Sciatic nerve (tissue), 2 donors: ENCODE measurements at regions not wholly inside any gene's neighbourhood (a gene's known extent, or its start where the extent isn't known, plus 50 kb on each side); places are given as distances from the start of the nearest gene placed in this dataset.
"Not testable (repeated sequence)": the region's sequence is repeated elsewhere in the genome, so short reads cannot be mapped to it uniquely, and the experiment has no call there.

Source experiments
- ATAC-seq: fragments of 200-7000 bp; cut with Tn5 transposase; one replicate; pipeline ENCODE4 v1.9.1; 2020; ENCODE audit warnings: mild to moderate bottlenecking, moderate library complexity
- DNase-seq: peaks from one replicate; pipeline ENCODE4 v3.0.0-alpha.2; 2020; ENCODE audit warnings: low spot score
- intact Hi-C: fragments of 100-400 bp; cut with DNase I; formaldehyde crosslinking; loops from one replicate; pipeline ENCODE4 v1.14.2; 2022
- donor health status: DM: no; HTN: no; CAD: no.
- donor health status: DM: no; HTN: no; CAD: no.

DNA sequence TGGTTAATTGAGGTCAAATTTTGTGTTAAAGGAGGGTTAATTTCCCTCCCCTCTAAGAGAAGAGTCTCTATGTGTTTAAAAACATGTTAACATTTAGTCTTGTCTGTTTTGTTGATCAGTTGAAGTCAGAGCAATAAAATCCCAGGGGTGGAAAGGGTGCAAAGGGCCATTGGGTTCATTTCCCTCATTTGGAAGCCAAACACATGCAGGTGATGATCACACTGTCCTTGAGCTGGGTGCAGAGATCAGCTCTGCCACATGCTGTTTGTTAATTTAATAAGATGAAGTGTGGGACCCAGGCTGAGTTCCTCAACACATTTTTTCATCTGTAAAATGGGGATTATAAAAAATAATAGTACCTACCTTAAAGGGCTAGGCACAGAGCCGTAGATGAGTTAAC lies 260.9 kb downstream of the LPIN1 start:
- intact Hi-C loops: no loop called here
- ATAC-seq (no peak), DNase-seq (no peak)

DNA sequence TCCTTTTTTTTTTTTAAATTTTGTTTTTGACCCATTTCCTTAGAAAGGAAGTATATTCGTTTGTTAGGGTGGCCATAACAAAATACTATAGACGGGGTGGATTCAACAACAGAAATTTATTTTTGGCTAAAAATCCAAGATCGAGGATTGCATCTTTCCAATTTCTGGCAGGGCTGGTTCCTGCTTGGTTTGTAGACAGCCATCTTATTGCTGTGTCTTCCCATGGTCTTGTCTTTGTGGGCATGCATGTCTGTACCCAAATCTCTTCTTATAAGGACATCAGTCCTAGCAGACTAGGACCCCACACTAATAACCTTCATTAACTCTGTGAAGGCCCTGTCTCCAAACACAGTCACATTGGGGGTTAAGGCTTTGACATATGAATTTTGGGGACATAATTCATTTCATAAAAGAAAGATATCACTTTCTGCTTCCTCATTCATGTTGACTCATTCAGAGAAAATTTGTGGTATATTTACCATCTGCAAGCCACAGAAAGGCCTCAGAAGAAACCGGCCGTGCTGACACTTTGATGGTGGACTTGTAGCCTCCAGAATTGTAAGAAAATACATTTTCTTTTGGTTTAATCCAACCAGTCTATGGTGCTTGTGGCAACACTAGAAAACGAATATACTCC lies 262.1 kb downstream of the LPIN1 start:
- ATAC-seq: no peak
- intact Hi-C loops: no loop called here
- DNase-seq: no peak

DNA sequence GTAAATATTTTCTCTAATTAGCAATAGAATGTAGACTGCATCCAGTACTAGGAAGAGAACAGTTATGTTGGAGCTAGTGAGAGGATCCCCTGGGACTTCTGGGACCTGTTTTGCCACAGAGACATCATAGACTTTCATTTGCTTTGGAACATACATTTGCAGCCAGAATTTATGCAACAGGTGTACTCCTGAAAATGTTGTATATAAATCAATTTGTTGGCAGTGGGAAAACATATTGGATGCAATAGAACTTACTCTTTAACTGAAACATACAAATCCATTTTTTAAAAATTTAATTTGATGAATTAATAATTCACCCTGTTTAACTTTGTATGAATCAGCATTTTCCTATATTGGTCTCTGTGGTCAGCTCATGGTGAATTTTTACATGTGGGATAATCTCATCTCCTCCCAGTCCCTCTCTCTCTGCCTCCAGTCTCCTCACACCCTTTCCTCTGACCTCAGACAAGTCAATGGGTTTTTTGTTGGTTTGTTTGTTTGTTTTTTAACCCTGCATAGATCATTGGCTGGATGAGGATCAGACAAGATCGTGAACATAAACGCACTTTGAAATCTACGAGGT lies 263.0 kb downstream of the LPIN1 start:
- ATAC-seq (no peak), DNase-seq (no peak)
- intact Hi-C loops: no loop called here

DNA sequence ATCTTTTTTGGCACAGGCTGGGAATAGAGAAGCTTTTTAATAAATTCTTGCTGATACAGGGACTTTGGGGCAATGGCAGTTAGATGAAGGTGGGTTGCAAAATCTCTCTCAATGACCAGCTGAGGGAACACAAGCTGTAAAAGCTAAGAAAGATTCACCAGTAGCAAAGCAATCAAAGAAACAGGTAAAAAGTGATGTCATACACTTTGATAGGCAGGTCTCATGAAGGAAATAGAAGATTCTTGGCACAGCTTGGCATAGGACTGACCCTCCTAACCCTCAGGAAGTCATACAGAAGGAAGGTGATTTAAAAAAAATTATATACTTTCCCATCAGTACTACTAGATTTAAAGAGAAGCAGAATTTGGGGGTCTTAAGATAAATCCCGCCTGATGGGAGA lies 263.6 kb downstream of the LPIN1 start:
- intact Hi-C loops: no loop called here
- DNase-seq (no peak), ATAC-seq (no peak)

DNA sequence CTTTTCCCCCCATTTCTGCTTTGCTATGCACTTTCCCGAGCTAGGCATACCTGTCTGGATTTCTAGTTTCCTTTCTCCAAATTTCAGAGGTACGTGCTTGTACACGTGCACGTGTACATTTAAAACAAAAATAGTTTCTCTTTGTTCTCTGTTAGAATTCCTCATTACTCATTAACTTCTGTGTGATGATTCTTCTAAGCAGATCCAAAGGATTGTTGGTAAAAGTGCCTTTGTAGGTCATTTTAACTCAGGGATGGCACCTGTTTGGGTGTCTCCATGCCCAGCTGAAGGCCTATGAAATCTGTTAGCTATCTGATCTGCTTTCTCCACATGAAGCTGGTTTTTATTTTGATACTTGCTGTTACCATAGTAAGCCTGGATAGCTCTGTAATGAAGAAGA lies 264.3 kb downstream of the LPIN1 start:
- no peak for ATAC-seq
- DNase-seq: no peak
- intact Hi-C loops: no loop called here

DNA sequence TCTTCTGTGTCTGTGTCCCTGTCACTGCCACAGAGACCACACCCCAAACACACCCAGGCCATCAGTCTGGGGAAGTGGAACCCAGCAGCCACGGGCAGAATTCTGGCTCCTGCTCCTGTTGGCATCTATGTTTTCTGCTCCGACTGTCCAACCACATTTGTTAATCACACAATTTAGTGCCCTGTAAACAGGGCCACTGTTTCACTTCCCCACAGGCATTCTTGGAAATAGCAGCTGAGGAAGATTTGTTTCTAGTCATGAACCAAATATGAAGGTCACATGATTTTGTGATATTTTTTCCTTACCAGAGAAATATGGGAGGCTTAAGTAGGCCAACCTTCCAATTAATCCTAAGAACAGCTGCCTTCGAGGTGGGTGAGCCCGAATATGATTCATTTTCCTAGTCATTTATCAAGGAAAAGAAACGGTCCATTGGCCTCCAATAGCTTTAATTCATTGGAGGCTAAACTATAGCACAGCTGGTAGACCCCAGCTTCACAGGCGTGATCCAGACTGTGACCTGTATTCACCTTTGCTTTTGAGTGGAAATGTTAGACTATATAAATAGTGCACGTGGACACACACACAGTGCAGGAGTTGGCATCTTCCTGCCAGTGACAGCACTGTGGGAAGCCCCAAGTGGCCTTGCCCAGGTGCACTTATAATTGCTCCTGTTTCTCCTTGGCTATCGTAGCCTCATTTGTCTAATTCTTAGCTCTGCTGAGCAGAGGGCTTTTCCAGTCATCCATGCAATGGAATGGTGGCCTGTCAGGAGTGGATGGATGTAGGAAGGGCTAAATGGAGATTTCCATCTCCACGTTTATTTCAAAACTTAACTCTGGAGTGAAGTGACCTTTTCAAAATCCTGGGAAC lies 267.9 kb downstream of the LPIN1 start:
- DNase-seq (no peak), ATAC-seq (peak; percentile 61)
- intact Hi-C loops: no loop called here

DNA sequence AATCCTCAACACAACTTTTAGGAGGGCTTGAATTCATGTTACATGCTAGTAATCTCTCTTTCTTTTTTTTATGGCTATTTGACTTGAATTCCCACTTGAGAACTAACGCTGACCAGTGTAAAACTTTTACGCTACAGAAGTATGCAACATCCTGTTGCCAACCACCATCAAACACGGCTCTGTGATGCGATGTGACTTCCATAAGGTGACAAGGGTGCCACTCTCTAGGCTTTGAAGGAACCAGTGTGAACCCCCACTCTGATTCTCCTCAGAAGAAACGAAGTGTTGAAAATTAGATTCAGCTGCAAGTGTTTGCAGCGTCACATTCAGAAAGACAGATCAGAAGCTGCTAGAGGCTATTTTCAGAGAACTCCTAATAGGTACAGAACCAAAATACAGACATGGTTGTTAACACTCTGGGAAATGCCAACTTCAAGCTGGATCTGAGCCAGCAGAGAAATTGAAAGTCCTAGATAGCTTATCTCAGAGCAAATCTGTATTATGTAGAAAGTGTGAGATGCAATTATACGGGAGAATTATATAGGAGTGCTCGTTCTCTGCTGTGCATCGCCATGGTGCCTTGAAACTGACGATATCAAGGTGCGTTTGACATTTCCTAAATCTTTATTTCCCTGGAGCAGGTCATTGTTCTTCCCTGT lies 271.2 kb downstream of the LPIN1 start:
- no peak for DNase-seq
- no peak for ATAC-seq
- intact Hi-C loops: no loop called here

DNA sequence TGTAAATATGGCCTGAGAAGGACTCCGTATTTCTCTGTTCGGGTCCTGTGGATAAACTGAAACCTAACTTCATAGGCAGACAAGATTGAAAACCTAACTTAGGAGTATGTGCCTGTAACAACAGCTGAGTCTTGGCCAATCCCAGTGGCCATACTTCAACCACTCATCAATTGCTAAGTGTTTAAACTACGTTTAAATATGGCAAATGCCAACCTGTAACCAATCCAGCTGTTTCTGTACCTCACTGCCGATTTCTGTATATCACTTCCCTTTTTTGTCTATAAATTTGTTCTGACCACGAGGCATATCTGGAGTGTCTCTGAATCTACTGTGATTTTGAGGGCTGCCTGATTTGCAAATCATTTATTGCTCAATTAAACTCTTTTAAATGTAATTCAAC lies 272.3 kb downstream of the LPIN1 start:
- ATAC-seq, DNase-seq, intact Hi-C loops: not testable (repeated sequence)

DNA sequence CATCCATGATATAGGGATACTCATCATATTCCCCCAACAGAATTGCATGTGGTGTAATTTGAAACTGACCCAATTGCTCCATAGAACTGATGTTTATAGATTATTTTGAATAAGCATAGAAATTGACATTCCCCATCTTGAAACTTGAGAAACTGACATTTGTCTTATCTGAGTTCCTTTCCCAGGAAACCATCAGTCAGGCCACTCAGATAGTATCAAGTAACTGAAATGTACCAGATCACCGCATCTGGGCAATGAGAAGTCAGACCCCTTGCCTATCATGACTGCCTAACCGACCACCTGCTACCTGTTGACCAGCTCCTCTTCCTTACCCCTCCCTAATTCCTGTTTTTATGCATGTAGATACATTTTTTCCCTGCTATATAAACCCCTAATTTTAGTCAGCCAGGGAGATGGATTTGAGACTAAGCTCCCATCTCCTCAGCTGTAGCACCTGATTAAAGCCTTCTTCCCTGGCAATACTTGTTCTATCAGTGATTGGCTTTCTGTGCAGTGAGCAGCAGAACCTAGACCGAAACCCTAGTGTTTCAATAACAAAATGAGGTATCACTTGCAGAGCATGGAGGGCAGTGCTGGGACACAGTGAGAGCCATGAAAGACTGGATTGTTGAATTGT lies 274.5 kb downstream of the LPIN1 start:
- DNase-seq (no peak), ATAC-seq (no peak)
- intact Hi-C loops: no loop called here

DNA sequence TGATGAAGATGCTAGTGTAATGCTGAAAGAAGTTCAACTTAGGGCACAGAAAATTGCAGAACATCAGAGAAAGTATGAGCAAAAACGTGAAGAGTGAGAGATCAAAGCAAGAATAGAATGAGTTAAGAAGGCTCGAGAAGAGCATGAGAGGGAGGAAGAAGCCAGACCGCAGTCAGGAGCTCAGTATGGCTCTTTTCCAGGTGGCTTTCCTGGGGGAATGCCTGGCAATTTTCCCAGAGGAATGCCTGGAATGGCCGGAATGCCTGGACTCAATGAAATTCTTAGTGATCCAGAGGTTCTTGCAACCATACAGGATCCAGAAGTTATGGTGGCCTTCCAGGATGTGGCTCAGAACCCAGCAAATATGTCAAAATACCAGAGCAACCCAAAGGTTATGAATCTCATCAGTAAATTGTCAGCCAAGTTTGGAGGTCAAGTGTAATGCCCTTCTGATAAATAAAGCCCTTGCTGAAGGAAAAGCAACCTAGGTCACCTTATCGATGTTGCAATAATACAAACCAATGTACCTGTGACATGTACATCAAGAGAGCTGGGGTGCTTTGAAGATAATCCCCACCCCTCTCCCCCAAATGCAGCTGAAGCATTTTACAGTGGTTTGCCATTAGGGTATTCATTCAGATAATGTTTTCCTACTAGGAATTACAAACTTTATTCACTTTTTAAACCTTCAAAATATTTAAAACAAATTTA lies 277.9 kb downstream of the LPIN1 start:
- intact Hi-C loops, ATAC-seq: not testable (repeated sequence)
- peak; percentile 67 for DNase-seq

DNA sequence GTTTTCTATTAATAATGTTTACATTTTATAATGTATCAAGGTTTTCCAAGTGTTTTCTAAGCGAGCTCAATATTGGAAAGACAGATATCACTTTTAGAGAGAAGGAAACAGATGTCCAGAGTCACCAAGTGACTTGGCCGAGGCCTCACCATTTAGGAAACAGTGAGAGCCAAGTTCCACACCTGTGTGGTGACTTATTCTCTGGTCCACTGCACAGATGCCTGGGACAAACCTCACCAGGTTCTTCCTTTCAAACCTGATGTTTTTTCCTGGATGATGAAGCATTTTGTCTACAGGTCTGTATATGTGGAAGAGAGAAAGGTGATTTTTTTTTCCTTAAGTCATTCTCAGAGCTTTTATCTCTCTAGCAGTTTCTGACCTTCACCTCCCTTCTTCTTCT lies 280.7 kb downstream of the LPIN1 start:
- DNase-seq (no peak), ATAC-seq (no peak)
- intact Hi-C loops: no loop called here

DNA sequence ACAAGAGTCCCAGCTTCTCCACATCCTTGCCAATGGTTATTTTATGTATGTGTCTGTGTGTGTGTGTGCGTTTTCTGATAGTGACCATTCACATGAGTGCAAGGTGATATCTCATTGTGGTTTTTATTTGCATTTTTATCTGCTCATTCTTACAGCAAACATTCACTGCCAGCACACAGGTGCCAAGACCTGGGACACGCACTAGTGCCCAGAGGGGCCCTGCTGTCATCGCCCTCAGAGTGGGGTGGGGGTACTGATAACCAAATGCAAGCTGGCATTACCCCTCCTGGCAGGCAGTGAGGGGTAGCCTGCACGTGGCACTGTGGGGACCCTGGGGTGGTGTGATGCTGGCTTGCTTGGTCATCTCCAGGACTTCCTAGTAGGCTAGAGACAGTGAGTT lies 285.4 kb downstream of the LPIN1 start:
- intact Hi-C loops: no loop called here
- DNase-seq (no peak), ATAC-seq (no peak)

DNA sequence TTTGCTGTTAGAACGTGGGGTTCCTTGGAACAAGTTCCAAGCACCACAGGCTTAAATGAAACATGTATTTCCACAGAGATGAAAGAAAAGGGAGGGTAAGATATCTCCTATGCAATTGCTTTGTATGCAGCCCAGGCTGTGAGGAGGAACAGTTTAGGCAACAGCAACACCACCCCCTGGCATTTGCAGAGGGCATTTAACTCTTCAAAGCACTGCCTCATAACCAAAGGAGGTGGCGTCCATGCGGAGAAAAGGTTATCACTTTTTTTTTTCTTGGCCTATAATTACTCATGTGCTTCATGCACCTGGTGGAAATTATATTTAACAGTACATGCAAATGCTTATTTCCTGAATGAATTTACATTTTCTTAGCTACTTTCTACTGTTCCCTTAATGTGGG lies 286.0 kb downstream of the LPIN1 start:
- no peak for ATAC-seq
- DNase-seq: no peak
- intact Hi-C loops: no loop called here

DNA sequence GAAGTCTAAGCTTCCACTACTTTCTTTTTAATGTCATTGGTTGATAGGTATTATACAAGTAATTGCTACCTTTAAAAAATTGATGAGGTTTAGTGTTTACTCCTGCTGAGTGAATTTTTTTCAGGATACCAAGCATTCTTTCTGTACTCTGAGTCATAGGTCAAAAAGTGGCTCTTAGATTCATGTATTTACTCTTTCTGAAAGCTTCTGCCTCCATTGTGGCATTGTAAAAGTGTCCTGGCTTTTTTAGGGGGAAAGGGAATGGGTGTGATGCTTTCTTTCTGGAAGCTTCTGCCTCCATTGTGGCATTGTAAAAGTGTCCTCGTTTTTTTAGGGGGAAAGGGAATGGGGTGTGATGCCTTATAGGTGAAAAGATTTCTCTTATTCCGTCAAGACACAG lies 286.5 kb downstream of the LPIN1 start:
- ATAC-seq (no peak), DNase-seq (no peak)
- intact Hi-C loops: no loop called here

DNA sequence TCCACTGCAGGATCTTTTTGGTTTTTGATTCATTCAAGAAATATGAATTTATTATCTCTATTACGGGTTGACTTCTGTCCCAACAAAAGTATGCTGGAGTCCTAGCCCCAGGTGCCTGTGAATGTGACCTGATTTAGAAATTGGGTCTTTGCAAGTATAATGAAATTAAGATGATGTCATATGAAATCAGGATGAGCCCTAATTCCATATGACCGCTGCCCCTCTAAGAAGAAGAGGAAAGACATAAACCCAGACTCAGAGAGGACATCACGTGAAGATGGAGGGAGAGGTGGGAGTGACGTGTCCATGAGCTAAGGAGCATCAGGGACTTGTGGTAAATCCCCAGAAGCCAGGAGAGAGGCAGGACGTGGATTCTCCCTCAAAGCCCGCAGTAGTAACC lies 287.1 kb downstream of the LPIN1 start:
- intact Hi-C loops: no loop called here
- ATAC-seq (no peak), DNase-seq (no peak)

DNA sequence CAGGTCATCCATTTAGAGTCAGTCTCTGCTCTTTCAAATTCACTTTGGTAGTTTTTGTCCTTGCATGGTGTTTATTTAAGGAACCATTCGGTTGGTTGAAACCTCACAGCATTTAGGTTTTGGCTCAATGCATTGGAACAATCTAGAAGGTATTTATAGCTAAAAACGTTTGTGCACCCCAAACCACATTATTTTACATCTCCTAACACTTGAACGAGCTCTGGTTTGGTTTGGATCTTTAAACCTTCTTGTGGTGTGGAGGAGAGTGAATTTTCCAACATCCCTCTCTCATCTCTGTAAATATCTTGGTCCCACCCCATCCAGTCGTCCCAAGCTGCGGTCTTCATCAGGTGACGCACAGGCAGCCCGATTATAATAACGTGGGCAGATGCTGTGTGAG lies 287.9 kb downstream of the LPIN1 start:
- intact Hi-C loops: no loop called here
- ATAC-seq (no peak), DNase-seq (no peak)

DNA sequence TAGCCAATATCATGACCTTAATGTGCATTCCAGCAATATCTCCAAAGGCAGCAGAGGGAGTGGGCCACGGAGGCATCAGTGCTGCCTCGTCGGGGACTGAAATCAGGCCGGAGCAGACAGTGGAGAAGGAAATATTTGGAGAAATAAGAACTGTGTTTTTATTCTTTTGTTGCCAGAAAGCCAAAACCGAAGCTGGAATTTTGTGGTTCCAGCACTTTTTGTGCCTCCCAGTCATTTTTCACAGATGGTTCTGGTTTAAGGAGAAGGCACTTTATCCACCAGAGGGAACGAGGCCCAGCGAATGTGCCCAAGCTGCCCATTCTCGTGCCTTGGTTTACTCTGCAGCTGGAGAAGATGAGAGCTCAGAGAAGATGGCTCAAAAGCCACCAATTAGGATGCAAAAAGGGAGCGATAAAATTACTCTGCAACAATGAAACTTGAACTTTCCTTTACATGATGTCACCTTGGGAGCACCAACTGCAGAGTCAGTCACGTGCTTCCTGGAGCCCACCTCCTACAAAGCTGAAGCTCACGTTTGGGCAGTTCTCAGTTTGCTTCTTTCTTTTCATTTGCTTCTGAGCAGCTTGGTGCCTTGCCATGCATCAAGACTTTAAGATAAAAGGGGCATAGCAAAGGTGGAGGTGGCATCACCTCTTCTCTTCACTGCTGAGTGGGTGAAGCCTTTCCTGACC lies 288.7 kb downstream of the LPIN1 start:
- intact Hi-C loops: no loop called here
- ATAC-seq: no peak
- no peak for DNase-seq

DNA sequence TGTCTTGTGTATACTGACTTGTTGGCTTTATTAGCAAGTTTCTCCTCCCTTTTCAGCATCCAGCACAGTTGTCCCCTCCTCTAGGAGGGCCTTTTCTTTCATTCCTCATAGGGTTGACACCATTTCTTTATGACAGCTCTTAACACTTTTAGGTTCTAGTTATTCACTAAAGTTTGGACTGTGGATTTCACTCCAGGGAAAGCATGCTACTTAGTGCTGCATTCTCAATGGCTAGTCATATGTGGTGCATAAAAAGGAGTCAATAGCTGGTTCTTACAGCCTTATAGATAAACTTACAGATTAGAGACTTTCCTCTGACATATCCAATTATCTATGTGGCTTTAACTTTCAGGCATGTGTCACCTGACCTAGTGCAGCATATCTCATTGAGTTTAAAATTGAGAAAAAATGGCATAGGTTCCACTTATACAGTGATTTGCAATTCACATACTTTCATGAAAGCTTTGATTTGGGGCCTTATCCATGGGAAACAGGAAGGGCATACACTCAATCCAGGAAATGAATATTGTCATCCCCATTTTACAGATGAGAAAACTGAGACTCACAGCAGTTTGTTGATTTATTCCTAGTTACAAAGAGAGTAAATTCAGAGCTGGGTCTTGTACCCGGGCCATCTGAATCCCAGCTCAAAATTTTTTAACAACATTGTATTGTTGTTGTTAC lies 289.7 kb downstream of the LPIN1 start:
- ATAC-seq: no peak
- intact Hi-C loops: no loop called here
- DNase-seq: no peak
